Caco-2 (cell line): ENCODE measurements at regions not wholly inside any gene's neighbourhood (a gene's known extent, or its start where the extent isn't known, plus 50 kb on each side); places are given as distances from the start of the nearest gene placed in this dataset.

ENCODE experiments used
- BruUV-seq: library from RNA; stranded (reverse); fragments of 400-500 nt; replicated peaks from 2 replicates; lab custom pipeline; 2021; lab: Mats Ljungman, UMichigan
- CTCF ChIA-PET: fragments of 300-600 bp; sonication (Branson Sonifier 250); formaldehyde crosslinking; loops from one replicate; lab custom pipeline; 2022; ENCODE audit warnings: antibody characterized with exemption; lab: Charles Lee
- POLR2A ChIA-PET: fragments of 300-600 bp; sonication (Branson Sonifier 250); formaldehyde crosslinking; loops from one replicate; lab custom pipeline; 2022; ENCODE audit warnings: antibody characterized with exemption; lab: Charles Lee
- DNase-seq, 2 experiments: peaks; one replicate each; pipeline versions ENCODE4 v3.0.0 to v3.0.0-alpha.2; 2020 to 2022
- H3K27me3 ChIP-seq: replicated peaks from 2 replicates; pipeline ENCODE4 v1.6.0; 2011; ENCODE audit warnings: low read length; ENCODE audit not compliant: control insufficient read depth, insufficient read depth
- H3K36me3 ChIP-seq: 2 replicates; pipeline ENCODE4 v1.5.1; 2011; ENCODE audit warnings: low read length; ENCODE audit not compliant: control insufficient read depth, insufficient read depth
- H3K4me1 ChIP-seq: fragments of 250-450 bp; sonication (Bioruptor Pico); 2 replicates; pipeline ENCODE4 v1.5.1; 2020; ENCODE audit warnings: mild to moderate bottlenecking
- H3K4me3 ChIP-seq: 2 replicates; pipeline ENCODE4 v1.5.1; 2011; ENCODE audit warnings: low read depth, mild to moderate bottlenecking, control low read depth, low read length
- H3K9me3 ChIP-seq: fragments of 250-450 bp; sonication (Bioruptor Pico); 2 replicates; pipeline ENCODE4 v1.5.1; 2020; ENCODE audit warnings: mild to moderate bottlenecking, moderate library complexity
- H3K27ac Mint-ChIP-seq: one replicate; pipeline ENCODE4 v1.8.0; 2022; ENCODE audit warnings: mixed read lengths; ENCODE audit not compliant: unreplicated experiment
- H3K27me3 Mint-ChIP-seq: one replicate; pipeline ENCODE4 v1.8.0; 2022; ENCODE audit warnings: mixed read lengths; ENCODE audit not compliant: insufficient read depth, unreplicated experiment
- H3K36me3 Mint-ChIP-seq: one replicate; pipeline ENCODE4 v1.8.0; 2022; ENCODE audit warnings: mild to moderate bottlenecking, mixed read lengths; ENCODE audit not compliant: insufficient read depth, unreplicated experiment
- H3K4me1 Mint-ChIP-seq: one replicate; pipeline ENCODE4 v1.8.0; 2022; ENCODE audit warnings: low read depth, mixed read lengths; ENCODE audit not compliant: unreplicated experiment
- H3K4me3 Mint-ChIP-seq: one replicate; pipeline ENCODE4 v1.8.0; 2022; ENCODE audit warnings: mild to moderate bottlenecking, moderate library complexity, mixed read lengths; ENCODE audit not compliant: unreplicated experiment
- H3K9me3 Mint-ChIP-seq: one replicate; pipeline ENCODE4 v1.8.0; 2022; ENCODE audit warnings: mixed read lengths; ENCODE audit not compliant: unreplicated experiment
- CTCF ChIP-seq, 2 experiments: fragments of 200-600 bp in 1 of 2; IDR thresholded peaks; 1 replicate in 1 of 2; 2 replicates in 1 of 2; pipeline versions ENCODE4 v1.5.1 to v1.8.0; 2011 to 2022; ENCODE audit warnings: antibody characterized with exemption in 1 of 2, control low read depth in 1 of 2, inconsistent platforms in 1 of 2, low read depth in 1 of 2, low read length in 1 of 2, mild to moderate bottlenecking in 1 of 2, moderate library complexity in 1 of 2; ENCODE audit not compliant: insufficient read depth in 1 of 2, severe bottlenecking in 1 of 2, unreplicated experiment in 1 of 2
- intact Hi-C: fragments of 100-400 bp; cut with micrococcal nuclease; formaldehyde crosslinking; loops from one replicate; pipeline ENCODE4 v1.10.0; 2022; ENCODE audit not compliant: unreplicated experiment

- Mint-ChIP-seq H3K9me3 (no peaks in the 10 kb centered on the region), H3K4me1 (no peaks in the 10 kb centered on the region), H3K36me3 (no peaks in the 10 kb centered on the region), H3K4me3 (no peak overlapping the region), H3K27me3 (peaks cover 24% of the 10 kb centered on the region), H3K27ac (no peak overlapping the region)
- POLR2A ChIA-PET: no interaction called here
- Histone ChIP-seq H3K9me3 (no peaks in the 10 kb centered on the region), H3K4me1 (no peaks in the 10 kb centered on the region), H3K27me3 (no peaks in the 10 kb centered on the region; the same call in 1 of the 2 replicates), H3K36me3 (no peaks in the 10 kb centered on the region), H3K4me3 (no peak overlapping the region)
- no TSS peak for BruUV-seq
- TF ChIP-seq CTCF (IDR thresholded peaks at IDR 0.05; ENCODE audit: insufficient read depth in 1 of 2, low read depth in 1 of 2, low read length in 1 of 2, severe bottlenecking in 1 of 2, unreplicated experiment in 1 of 2): no peak
- CTCF ChIA-PET: no interaction called here
- intact Hi-C loops: no loop called here
- no peak for DNase-seq
Observed at GRCh38 chr17:56739376-56739775, 94.3 kb downstream of the C17orf67 start.

GRCh38 chr17:56739776-56740175, 93.9 kb downstream of the C17orf67 start:
- no peaks in the 10 kb centered on the region for H3K9me3 Mint-ChIP-seq
- CTCF ChIA-PET: no interaction called here
- no peak overlapping the region for H3K27ac Mint-ChIP-seq
- H3K9me3 ChIP-seq: no peaks in the 10 kb centered on the region
- no peaks in the 10 kb centered on the region for H3K36me3 Mint-ChIP-seq
- H3K27me3 Mint-ChIP-seq: peaks cover 24% of the 10 kb centered on the region
- no TSS peak for BruUV-seq
- no peaks in the 10 kb centered on the region for H3K36me3 ChIP-seq
- no peaks in the 10 kb centered on the region; the same call in 1 of the 2 replicates for H3K27me3 ChIP-seq
- no peak overlapping the region for H3K4me3 ChIP-seq
- TF ChIP-seq CTCF (IDR thresholded peaks at IDR 0.05; ENCODE audit: insufficient read depth in 1 of 2, low read depth in 1 of 2, low read length in 1 of 2, severe bottlenecking in 1 of 2, unreplicated experiment in 1 of 2): no peak
- intact Hi-C loops: no loop called here
- POLR2A ChIA-PET: no interaction called here
- DNase-seq: no peak
- no peak overlapping the region for H3K4me3 Mint-ChIP-seq
- no peaks in the 10 kb centered on the region for H3K4me1 Mint-ChIP-seq
- no peaks in the 10 kb centered on the region for H3K4me1 ChIP-seq

GRCh38 chr17:56740481-56740880, 93.2 kb downstream of the C17orf67 start:
- H3K9me3 Mint-ChIP-seq: no peaks in the 10 kb centered on the region
- ChIA-PET POLR2A (no interaction called here), CTCF (no interaction called here)
- no peak overlapping the region for H3K4me3 ChIP-seq
- H3K4me1 ChIP-seq: no peaks in the 10 kb centered on the region
- H3K36me3 Mint-ChIP-seq: no peaks in the 10 kb centered on the region
- no peak for TF ChIP-seq CTCF (IDR thresholded peaks at IDR 0.05; ENCODE audit: insufficient read depth in 1 of 2, low read depth in 1 of 2, low read length in 1 of 2, severe bottlenecking in 1 of 2, unreplicated experiment in 1 of 2)
- H3K36me3 ChIP-seq: no peaks in the 10 kb centered on the region
- no TSS peak for BruUV-seq
- intact Hi-C loops: no loop called here
- no peak overlapping the region for H3K4me3 Mint-ChIP-seq
- no peaks in the 10 kb centered on the region for H3K9me3 ChIP-seq
- no peaks in the 10 kb centered on the region; the same call in 1 of the 2 replicates for H3K27me3 ChIP-seq
- DNase-seq: no peak
- no peaks in the 10 kb centered on the region for H3K4me1 Mint-ChIP-seq
- H3K27ac Mint-ChIP-seq: no peak overlapping the region
- H3K27me3 Mint-ChIP-seq: peaks cover 24% of the 10 kb centered on the region
